ENCODE measurements at regions not wholly inside any gene's neighbourhood (a gene's known extent, or its start where the extent isn't known, plus 50 kb on each side); places are given as distances from the start of the nearest gene placed in this dataset.

- no peak for TF ChIP-seq CTCF (IDR thresholded peaks at IDR 0.05)
- no peak for TF ChIP-seq POLR2A (IDR thresholded peaks at IDR 0.05)
- TF ChIP-seq EP300 (IDR thresholded peaks at IDR 0.05): no peak
- TF ChIP-seq POLR2AphosphoS5 (IDR thresholded peaks at IDR 0.05): no peak
Observed at GRCh38 chr15:58380280-58380945, 51.4 kb upstream of the LIPC start.

All from upper lobe of left lung (tissue), 4 donors.